Natural killer cell (primary cell): ENCODE measurements at regions not wholly inside any gene's neighbourhood (a gene's known extent, or its start where the extent isn't known, plus 50 kb on each side); places are given as distances from the start of the nearest gene placed in this dataset.
"Not testable (repeated sequence)": the region's sequence is repeated elsewhere in the genome, so short reads cannot be mapped to it uniquely, and the experiment has no call there.

Experiments
- ATAC-seq, 3 donors: fragments of 150-1000 bp in 2 of 3; fragments of 200-7000 bp in 1 of 3; cut with Tn5 transposase; 1 replicate in 1 of 3; 2 replicates in 2 of 3; pipeline ENCODE4 v1.10.0; 2021; ENCODE audit warnings: mild to moderate bottlenecking in 2 of 3, moderate library complexity in 2 of 3
- DNase-seq, 2 donors: peaks; one replicate each; pipeline versions ENCODE4 v3.0.0 to v3.0.0-alpha.2; 2013 to 2021; ENCODE audit warnings: mixed read lengths in 1 of 2
- H3K27ac ChIP-seq: one replicate; pipeline ENCODE4 v1.5.1; 2013; ENCODE audit warnings: mild to moderate bottlenecking, low read length
- H3K27me3 ChIP-seq: one replicate; pipeline ENCODE4 v1.6.1; 2013; ENCODE audit warnings: low read length; ENCODE audit not compliant: control insufficient read depth, insufficient read depth
- H3K36me3 ChIP-seq: one replicate; pipeline ENCODE4 v1.6.1; 2013; ENCODE audit warnings: low read length; ENCODE audit not compliant: control insufficient read depth, insufficient read depth
- H3K4me1 ChIP-seq: one replicate; pipeline ENCODE4 v1.6.1; 2013; ENCODE audit warnings: low read length; ENCODE audit not compliant: control insufficient read depth, insufficient read depth
- H3K4me3 ChIP-seq: one replicate; pipeline ENCODE4 v1.5.1; 2013; ENCODE audit warnings: low read length
- H3K9me3 ChIP-seq: one replicate; pipeline ENCODE4 v1.6.1; 2013; ENCODE audit warnings: low read length; ENCODE audit not compliant: control insufficient read depth, insufficient read depth
- H3K27ac Mint-ChIP-seq, 2 donors: one replicate each; pipeline ENCODE4 v1.8.0; 2022; ENCODE audit warnings: mild to moderate bottlenecking in 2 of 2, mixed read lengths in 2 of 2, moderate library complexity in 1 of 2
- H3K27me3 Mint-ChIP-seq, 2 donors: one replicate each; pipeline ENCODE4 v1.8.0; 2022; ENCODE audit warnings: low read depth in 2 of 2, mixed read lengths in 2 of 2
- H3K36me3 Mint-ChIP-seq: one replicate; pipeline ENCODE4 v1.8.0; 2022; ENCODE audit warnings: mixed read lengths
- H3K4me1 Mint-ChIP-seq, 2 donors: one replicate each; pipeline ENCODE4 v1.8.0; 2022; ENCODE audit warnings: mixed read lengths in 2 of 2
- H3K4me3 Mint-ChIP-seq: one replicate; pipeline ENCODE4 v1.8.0; 2022; ENCODE audit warnings: mild to moderate bottlenecking, moderate library complexity, mixed read lengths
- H3K9me3 Mint-ChIP-seq, 2 donors: one replicate each; pipeline ENCODE4 v1.8.0; 2022; ENCODE audit warnings: mixed read lengths in 2 of 2
- CTCF ChIP-seq: fragments of 200-600 bp; IDR thresholded peaks from one replicate; pipeline ENCODE4 v1.8.0; 2022; ENCODE audit warnings: antibody characterized with exemption
- WGBS: methylation state at CpG from one replicate; pipeline ENCODE4 v1.1.7; 2013; ENCODE audit warnings: missing lambda C conversion rate; ENCODE audit not compliant: insufficient coverage; 5-methylcytosine and 5-hydroxymethylcytosine counted together
- intact Hi-C: fragments of 100-400 bp; cut with micrococcal nuclease; formaldehyde crosslinking; loops from one replicate; pipeline ENCODE4 v1.14.2; 2022

GRCh38 chr16:58792188-58792587, 58.1 kb upstream of the GOT2 start:
- 92% methylated on average over 1 of the region's 2 CpGs for WGBS
- no peaks in the 10 kb centered on the region for H3K36me3 Mint-ChIP-seq
- ATAC-seq, result no peak

GRCh38 chr16:58790816-58791557, 56.9 kb upstream of the GOT2 start:
- H3K4me1 ChIP-seq, H3K9me3 ChIP-seq, H3K27me3 Mint-ChIP-seq, ATAC-seq, H3K36me3 ChIP-seq, H3K36me3 Mint-ChIP-seq, H3K4me1 Mint-ChIP-seq, intact Hi-C loops, H3K27me3 ChIP-seq, H3K27ac Mint-ChIP-seq, H3K4me3 ChIP-seq, DNase-seq, H3K27ac ChIP-seq, H3K4me3 Mint-ChIP-seq, H3K9me3 Mint-ChIP-seq: not testable (repeated sequence)
- WGBS, result 95% methylated on average over 25 of the region's 32 CpGs

More at GRCh38 chr16:58792188-58792587, 58.1 kb upstream of the GOT2 start:
- Mint-ChIP-seq H3K27ac (no peak overlapping the region), H3K4me1 (no peaks in the 10 kb centered on the region), H3K4me3 (no peak overlapping the region), H3K27me3 (no peaks in the 10 kb centered on the region), H3K9me3 (no peaks in the 10 kb centered on the region)
- intact Hi-C loops, result no loop called here
- Histone ChIP-seq H3K4me3 (no peak overlapping the region), H3K36me3 (no peaks in the 10 kb centered on the region), H3K4me1 (no peaks in the 10 kb centered on the region), H3K9me3 (no peaks in the 10 kb centered on the region), H3K27me3 (no peaks in the 10 kb centered on the region), H3K27ac (no peak overlapping the region)
- no peak for TF ChIP-seq CTCF
- no peak for DNase-seq

GRCh38 chr16:58789351-58789750, 55.2 kb upstream of the GOT2 start:
- WGBS, result 74% methylated on average over 3 of the region's 4 CpGs
- intact Hi-C loops, result no loop called here

More at GRCh38 chr16:58789351-58789750, 55.2 kb upstream of the GOT2 start:
- Histone ChIP-seq H3K36me3 (no peaks in the 10 kb centered on the region), H3K4me1 (no peaks in the 10 kb centered on the region), H3K4me3 (no peak overlapping the region), H3K27me3 (no peaks in the 10 kb centered on the region), H3K9me3 (no peaks in the 10 kb centered on the region), H3K27ac (no peak overlapping the region)
- ATAC-seq (no peak), DNase-seq (no peak)
- Mint-ChIP-seq H3K9me3 (no peaks in the 10 kb centered on the region), H3K27me3 (peaks cover 3 to 6% of the 10 kb centered on the region in 2 donors), H3K36me3 (no peaks in the 10 kb centered on the region), H3K4me3 (no peak overlapping the region), H3K27ac (no peak overlapping the region), H3K4me1 (no peaks in the 10 kb centered on the region)
- TF ChIP-seq CTCF, result no peak
